NOMO-1 treated with dmso at 0.1 percent for 144 hours (cell line): ENCODE measurements at regions not wholly inside any gene's neighbourhood (a gene's known extent, or its start where the extent isn't known, plus 50 kb on each side); places are given as distances from the start of the nearest gene placed in this dataset.

Source experiments
- DNase-seq: peaks from one replicate; lab custom pipeline; 2025; ENCODE audit not compliant: unreplicated experiment; lab: John Stamatoyannopoulos, UW

GRCh38 chr20:10861090-10861489, 187.3 kb upstream of the JAG1 start:
- peak; percentile 32 for DNase-seq

GRCh38 chr20:10861619-10862018, 187.8 kb upstream of the JAG1 start:
- DNase-seq = no peak

DNA sequence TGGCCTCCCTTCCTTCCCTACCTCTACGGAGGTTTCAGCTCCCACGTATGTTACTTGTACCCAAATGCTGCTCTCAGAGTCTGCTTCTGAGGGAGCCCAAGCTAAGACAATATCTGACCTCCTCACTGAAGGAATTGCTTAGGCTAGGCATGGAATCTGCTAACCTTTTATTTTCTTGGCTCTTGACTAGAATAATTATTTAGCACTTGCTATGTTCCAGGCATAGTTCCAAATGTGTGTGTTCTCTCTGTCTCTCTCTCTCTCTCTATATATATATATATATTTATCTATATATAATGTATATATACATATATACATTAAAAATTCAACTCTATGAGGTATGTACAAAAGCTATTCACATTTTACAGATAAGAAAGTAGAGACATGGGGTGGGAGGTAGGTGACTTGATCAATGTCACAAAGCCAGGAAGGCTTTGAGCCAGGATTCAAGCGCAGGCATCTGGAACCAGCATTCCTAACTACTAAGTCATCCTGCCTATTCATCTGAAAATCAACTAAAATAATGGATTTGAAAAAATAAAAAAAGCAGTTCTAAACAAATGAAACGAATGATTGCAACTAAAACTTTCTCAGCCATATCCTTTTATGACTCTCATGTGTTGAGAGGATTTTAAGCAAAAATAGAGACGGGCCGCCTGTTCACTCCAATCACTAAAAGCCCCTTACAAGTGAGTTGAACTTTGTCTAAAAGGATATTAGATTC, 189.7 kb upstream of the JAG1 start:
- no peak for DNase-seq

DNA sequence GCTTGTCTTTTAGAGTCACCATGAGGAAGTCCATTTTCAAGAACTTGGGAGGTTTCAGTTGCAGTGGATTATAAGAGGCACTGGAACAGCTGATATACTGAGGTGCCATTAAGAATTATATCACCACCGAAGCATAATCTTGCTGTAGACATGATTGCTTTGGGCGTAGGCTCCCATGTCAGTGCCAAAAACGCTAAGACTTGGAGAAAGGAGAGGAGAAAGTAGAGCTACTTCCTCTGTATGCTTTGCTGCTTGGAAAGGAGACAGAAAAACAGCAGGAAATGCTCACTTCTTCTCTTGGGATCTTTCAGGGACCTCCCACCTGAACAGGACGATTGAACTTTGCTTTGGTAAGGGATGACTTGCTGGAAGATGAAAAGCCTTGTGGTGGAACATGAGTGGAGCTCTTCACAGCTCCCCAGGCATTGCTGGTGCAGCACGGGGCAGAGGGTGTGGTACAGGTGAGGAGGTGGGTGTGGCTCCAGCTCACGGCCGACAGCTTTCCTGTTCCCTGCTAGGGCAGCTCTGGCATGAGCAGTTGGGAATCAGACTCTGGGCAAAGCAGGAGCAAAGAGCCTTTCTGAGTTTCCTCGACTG, 190.4 kb upstream of the JAG1 start:
- DNase-seq = no peak

GRCh38 chr20:10868299-10868698, 194.5 kb upstream of the JAG1 start:
- DNase-seq = no peak

- DNase-seq = no peak
Observed at GRCh38 chr20:10873026-10873425, 199.2 kb upstream of the JAG1 start.

DNA sequence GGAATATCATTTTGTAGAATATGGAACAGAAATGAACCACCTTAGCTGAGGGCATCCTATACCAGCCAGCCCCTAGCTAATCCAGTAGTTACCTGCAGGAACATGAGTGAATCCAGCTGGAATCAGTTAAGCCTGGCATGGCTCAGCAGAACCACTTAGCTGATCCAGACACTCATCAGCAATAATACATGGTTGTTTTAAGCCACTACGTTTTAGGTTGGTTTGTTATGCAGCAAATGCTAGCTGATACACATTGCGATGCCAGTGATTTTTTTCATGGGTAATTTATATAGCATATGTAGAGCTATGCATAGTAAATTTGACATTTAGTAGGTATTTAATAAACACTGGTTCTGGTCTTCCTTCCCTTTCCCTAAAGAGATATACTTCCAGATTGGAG, 201.9 kb upstream of the JAG1 start:
- no peak for DNase-seq

GRCh38 chr20:10876558-10876957, 202.8 kb upstream of the JAG1 start:
- no peak for DNase-seq

DNA sequence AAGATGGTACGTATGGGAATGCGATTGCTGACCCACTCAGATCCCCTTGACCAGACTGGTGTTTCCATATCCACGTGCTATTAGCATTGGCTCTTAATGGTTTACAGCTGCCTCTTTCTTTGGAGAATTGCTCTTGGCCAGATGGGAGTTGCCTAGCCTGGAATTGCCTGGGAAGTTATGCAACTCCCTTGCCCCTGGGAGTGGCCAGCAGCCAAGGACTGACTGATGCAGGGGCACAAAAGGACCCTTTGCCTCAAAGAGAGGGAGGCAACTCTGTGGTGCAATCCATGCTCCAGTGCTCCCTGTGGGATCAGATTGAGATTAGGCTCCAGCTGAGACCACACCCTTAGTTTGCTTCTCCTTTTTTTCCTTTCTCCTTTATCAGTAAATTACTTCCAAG, 203.5 kb upstream of the JAG1 start:
- no peak for DNase-seq

- DNase-seq = peak; percentile 20
Observed at GRCh38 chr20:10883166-10883565, 209.4 kb upstream of the JAG1 start.

GRCh38 chr20:10893321-10893720, 219.5 kb upstream of the JAG1 start:
- no peak for DNase-seq

GRCh38 chr20:10897336-10897735, 223.5 kb upstream of the JAG1 start:
- no peak for DNase-seq

DNA sequence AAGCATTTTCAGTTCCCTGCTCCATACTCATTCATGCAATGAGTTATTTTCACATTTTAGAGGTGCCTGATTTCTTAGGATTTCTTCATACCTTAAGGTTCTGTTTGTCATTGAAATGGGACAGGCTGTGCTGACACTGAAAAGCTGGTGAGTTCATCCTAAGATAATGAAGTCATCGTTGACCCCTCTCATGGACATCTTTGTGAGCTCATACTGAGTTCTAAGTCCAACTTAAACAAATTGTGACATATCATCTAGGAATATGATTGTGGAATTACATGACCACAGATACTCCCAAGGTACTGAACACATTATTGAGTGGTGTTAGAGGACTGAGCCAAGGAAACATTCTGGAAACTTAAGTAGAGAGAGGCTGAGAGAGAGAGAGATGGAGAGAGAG, 224.8 kb upstream of the JAG1 start:
- no peak for DNase-seq

GRCh38 chr20:10902174-10902573, 228.4 kb upstream of the JAG1 start:
- DNase-seq = no peak

- DNase-seq = no peak
Observed at GRCh38 chr20:10902576-10903282, 228.9 kb upstream of the JAG1 start.

- DNase-seq = no peak
Observed at GRCh38 chr20:10906834-10907233, 233.0 kb upstream of the JAG1 start.

GRCh38 chr20:10909803-10910202, 236.0 kb upstream of the JAG1 start:
- no peak for DNase-seq

DNA sequence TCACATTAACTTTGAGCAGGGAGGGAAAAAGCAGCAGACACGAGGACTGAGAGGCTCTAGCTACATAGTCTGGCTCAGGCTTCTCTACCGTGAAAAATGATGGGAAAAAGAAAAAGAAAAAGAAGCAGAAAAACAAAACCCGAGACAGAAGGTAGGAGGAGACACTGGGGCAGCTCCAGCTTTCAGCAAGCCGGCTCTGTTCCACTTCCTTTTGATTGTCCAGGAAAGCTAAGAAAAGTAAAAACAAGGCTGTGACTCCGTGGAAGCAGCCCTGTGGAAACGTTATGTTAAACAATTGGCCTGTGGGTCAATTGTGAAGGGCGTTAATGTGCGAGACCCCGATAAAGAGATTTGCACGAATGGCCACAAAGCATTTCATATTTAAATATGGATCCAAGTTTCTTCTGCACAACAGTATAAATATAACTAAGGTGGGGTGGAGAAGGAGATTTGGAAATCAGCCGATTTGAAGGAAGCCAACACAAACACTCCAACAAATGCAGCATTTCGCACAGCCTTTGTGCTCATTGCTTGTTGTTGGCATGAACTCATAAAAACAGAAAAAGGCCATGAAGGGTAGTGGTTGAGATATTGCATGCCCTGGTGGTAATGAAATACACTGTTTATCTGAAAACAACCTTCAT, 236.9 kb upstream of the JAG1 start:
- no peak for DNase-seq

DNA sequence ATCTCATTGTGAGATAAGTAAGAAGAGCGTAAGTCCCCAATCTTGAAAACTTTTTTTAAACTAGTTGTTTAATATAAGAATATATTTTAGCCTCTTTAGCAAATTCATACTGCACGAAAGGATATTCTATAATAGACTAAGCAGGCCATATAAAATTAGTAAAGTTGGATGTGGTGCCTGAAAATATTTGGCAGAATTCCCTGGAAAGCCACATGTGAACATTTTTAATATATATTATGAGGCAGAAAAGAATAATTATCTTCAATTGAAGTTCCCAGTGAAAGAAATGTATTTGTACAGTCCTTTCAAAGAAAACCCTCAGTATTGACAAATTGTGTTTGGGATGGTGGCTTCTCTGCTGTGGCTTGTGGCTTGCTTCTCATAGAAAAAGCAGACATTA, 237.5 kb upstream of the JAG1 start:
- no peak for DNase-seq

GRCh38 chr20:10915815-10916214, 242.0 kb upstream of the JAG1 start:
- DNase-seq = no peak

DNA sequence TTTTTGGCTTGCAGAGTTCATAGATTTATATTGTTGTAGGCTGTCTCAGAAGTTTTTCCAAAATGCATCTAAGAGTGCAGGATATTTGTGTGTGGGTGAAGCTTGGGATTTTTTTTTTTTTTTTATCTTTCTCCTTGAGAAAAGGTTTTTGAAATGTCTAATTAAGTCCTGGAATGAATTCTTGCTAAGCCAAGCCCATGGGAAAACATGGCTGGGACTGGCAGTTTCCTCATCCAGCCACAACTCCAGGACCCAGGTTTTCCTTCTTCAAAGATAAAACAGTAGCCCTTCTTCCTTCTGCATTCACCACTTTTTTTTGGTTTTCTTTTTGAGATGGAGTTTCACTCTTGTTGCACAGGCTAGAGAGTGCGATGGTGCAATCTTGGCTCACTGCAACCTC, 242.5 kb upstream of the JAG1 start:
- no peak for DNase-seq

- no peak for DNase-seq
Observed at GRCh38 chr20:10917826-10918225, 244.0 kb upstream of the JAG1 start.
